GM19238 (cell line): ENCODE measurements at regions not wholly inside any gene's neighbourhood (a gene's known extent, or its start where the extent isn't known, plus 50 kb on each side); places are given as distances from the start of the nearest gene placed in this dataset.
A peak's percentile ranks its signal among the peaks of the same experiment; 100 is the strongest.
"Not testable (repeated sequence)": the region's sequence is repeated elsewhere in the genome, so short reads cannot be mapped to it uniquely, and the experiment has no call there.

ENCODE experiments used
- DNase-seq: peaks from one replicate; pipeline ENCODE4 v3.0.0; 2011; ENCODE audit warnings: low spot score; ENCODE audit not compliant: insufficient read length

GRCh38 chr12:94916663-94917062 is 86.8 kb downstream of the NDUFA12 start:
- no peak for DNase-seq

GRCh38 chr12:94909663-94910062 is 93.8 kb downstream of the NDUFA12 start:
- DNase-seq: no peak

GRCh38 chr12:94905749-94906148 is 97.7 kb downstream of the NDUFA12 start:
- not testable (repeated sequence) for DNase-seq

- no peak for DNase-seq
These were observed 103.0 kb downstream of the NDUFA12 start for GRCh38 chr12:94900496-94900895.

GRCh38 chr12:94898388-94898787 is 105.1 kb downstream of the NDUFA12 start:
- DNase-seq: no peak

GRCh38 chr12:94892544-94893267 is 110.8 kb downstream of the NDUFA12 start:
- DNase-seq: no peak

GRCh38 chr12:94889445-94890210 is 113.9 kb downstream of the NDUFA12 start:
- DNase-seq: no peak

- no peak for DNase-seq
These were observed 124.0 kb downstream of the NDUFA12 start for GRCh38 chr12:94879542-94879941.

- peak; percentile 58 for DNase-seq
These were observed 128.0 kb downstream of the NDUFA12 start for GRCh38 chr12:94875525-94875924.

GRCh38 chr12:94874518-94875302 is 128.8 kb downstream of the NDUFA12 start:
- no peak for DNase-seq

- peak; percentile 65 for DNase-seq
These were observed 129.6 kb downstream of the NDUFA12 start for GRCh38 chr12:94873734-94874517.

GRCh38 chr12:94872971-94873733 is 130.3 kb downstream of the NDUFA12 start:
- peak; percentile 33 for DNase-seq

GRCh38 chr12:94872671-94872970 is 130.9 kb downstream of the NDUFA12 start:
- DNase-seq: no peak

GRCh38 chr12:94872007-94872653 is 131.4 kb downstream of the NDUFA12 start:
- DNase-seq: no peak

GRCh38 chr12:94870511-94870910 is 133.0 kb downstream of the NDUFA12 start:
- DNase-seq: no peak

- DNase-seq: no peak
These were observed 135.3 kb downstream of the NDUFA12 start for GRCh38 chr12:94868161-94868560.

- no peak for DNase-seq
These were observed 136.2 kb downstream of the NDUFA12 start for GRCh38 chr12:94867066-94867855.

GRCh38 chr12:94864987-94865386 is 138.5 kb downstream of the NDUFA12 start:
- no peak for DNase-seq

- DNase-seq: no peak
These were observed 140.0 kb downstream of the NDUFA12 start for GRCh38 chr12:94863321-94864035.
